AG10803 (cell line): ENCODE measurements at regions not wholly inside any gene's neighbourhood (a gene's known extent, or its start where the extent isn't known, plus 50 kb on each side); places are given as distances from the start of the nearest gene placed in this dataset.

ENCODE experiments used
- DNase-seq: peaks from one replicate; pipeline ENCODE4 v3.0.0; 2010; ENCODE audit warnings: low read depth
- H3K4me3 ChIP-seq: 2 replicates; pipeline ENCODE4 v1.5.1; 2011; ENCODE audit warnings: mild to moderate bottlenecking, low read length, control low read depth
- TF ChIP-seq, protein P1 (sequence below): conservative IDR thresholded peaks from 2 replicates; pipeline ENCODE4 v1.5.1; 2011; ENCODE audit warnings: mild to moderate bottlenecking, low read length, control low read depth, inconsistent platforms

DNA sequence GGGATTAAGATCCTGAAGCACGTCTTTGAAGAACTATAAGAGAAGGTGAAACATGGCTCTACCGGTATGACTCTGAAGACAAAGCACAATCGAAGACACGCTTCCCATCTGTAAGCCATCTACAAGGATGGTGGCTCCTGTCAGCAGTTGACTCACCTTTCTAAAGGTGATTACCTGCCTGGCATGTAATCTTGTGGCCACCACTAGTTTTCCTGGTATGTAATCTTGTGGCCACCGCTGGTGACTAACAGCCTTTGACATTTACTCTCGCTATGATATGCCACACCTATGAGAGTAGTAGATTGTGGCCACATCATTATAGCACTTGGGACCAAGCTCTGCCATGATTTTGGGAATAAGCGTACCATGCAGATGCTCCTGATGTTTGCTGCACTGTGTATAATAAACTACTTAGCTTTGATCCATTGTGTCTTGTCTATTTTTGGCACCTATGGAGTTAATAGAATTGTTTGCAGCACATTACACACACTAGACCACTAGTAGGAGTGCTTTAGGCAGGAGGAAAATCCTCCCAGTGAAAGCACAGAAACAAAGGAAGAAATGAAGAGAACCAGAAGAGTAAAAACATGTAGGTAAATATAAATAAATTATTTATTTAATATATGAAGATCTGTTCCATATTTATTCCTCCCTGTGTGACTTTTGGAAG, 59.8 kb downstream of the VAX1 start:
- H3K4me3 ChIP-seq, result no peak overlapping the region
- TF ChIP-seq, protein P1, sequence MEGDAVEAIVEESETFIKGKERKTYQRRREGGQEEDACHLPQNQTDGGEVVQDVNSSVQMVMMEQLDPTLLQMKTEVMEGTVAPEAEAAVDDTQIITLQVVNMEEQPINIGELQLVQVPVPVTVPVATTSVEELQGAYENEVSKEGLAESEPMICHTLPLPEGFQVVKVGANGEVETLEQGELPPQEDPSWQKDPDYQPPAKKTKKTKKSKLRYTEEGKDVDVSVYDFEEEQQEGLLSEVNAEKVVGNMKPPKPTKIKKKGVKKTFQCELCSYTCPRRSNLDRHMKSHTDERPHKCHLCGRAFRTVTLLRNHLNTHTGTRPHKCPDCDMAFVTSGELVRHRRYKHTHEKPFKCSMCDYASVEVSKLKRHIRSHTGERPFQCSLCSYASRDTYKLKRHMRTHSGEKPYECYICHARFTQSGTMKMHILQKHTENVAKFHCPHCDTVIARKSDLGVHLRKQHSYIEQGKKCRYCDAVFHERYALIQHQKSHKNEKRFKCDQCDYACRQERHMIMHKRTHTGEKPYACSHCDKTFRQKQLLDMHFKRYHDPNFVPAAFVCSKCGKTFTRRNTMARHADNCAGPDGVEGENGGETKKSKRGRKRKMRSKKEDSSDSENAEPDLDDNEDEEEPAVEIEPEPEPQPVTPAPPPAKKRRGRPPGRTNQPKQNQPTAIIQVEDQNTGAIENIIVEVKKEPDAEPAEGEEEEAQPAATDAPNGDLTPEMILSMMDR, result no peak
- DNase-seq, result no peak

DNA sequence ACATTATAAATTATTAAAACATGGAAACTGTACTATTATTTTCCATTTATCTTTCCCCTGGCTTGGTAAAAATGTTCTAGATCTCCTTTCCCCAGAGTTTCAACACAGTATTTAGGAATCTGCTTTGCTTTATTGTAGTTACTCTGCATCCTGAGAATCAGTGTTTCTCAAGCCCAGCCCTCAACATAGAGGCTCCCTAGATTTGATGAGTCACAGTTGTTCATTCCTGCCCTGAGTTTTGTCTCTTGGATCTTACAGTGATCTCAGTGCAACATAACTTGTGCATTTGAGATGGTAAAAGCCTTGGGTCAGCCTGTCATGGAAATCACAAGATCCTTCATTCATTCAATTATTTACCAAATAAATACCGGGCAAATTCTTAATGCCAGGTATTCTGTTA, 63.0 kb downstream of the VAX1 start:
- H3K4me3 ChIP-seq, result no peak overlapping the region
- DNase-seq, result peak; percentile 12
- TF ChIP-seq, protein P1, result no peak

DNA sequence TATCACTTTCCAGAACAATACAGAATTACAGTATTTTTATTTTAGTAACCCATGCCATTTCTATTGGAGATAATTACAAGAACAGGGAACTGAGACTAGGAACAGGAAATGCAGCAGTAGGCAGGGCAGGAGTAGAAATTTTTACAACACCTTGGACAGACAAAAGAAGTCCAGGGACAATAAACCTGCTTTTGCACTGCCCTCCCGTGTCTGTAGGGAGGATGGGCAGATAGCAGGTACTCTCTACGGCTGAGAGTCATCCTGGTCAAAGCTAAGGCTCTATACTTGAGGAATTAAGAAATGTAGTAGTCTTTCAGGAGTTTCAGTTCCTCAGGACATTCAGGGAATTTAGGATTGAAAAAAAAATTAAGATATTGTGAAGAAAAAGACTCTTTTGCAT, 63.4 kb downstream of the VAX1 start:
- no peak for DNase-seq
- TF ChIP-seq, protein P1, result no peak
- no peak overlapping the region for H3K4me3 ChIP-seq

DNA sequence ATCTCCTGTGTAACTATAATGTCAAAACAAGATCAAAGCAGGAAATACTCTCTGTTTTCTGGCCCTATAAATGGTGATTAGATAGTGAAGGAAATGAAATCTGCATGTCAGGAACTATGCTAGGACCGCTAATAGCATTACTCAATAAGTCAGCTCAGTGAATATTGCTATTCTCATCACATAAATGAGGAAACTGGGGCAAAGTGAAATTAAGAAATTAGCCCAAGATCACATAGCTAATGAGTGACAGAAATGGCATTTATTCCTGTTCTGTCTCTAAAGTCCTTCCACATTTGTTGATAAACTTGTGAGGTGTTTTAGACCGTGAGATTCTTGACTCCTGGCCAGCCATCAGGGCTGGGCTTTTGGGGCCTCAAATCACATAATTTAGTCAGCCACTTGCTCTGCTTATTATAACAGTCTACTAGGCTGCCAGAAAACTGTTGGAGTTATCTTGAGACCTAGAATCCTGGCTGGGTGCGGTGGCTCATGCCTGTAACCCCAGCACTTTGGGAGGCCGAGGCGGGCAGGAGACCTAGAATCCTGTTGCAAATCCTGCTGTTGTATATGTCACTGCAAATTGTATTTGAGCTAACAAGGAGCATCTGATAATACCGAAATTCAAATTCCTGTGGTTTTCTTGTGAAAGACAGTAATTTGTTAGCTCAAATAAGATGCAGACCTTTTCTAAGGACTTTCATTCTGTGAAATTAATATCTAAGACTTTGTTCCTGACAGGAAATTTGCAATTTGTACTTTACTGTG, 66.5 kb upstream of the SHTN1 start:
- TF ChIP-seq, protein P1, result no peak
- no peak overlapping the region for H3K4me3 ChIP-seq
- peak; percentile 18 for DNase-seq
